ENCODE measurements at regions not wholly inside any gene's neighbourhood (a gene's known extent, or its start where the extent isn't known, plus 50 kb on each side); places are given as distances from the start of the nearest gene placed in this dataset.

DNA sequence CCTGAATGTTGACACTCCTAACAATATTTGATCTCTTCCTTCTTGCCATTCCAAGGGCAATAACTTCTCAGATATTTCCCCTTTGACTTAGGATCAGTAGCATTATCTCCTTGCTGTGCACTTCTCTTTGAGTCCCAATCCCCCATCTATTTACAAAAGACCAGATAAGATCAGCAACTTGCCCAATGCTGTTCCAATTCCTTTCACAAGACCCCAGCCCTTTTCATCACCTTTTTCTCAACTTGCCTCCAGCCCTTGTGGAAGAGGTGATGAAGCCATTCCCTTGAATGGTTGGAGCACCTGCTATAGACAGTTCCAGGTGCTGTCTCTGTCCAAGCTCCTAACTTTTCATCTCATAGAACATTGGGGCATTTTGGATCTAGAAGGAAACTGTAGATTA is 51.1 kb upstream of the ARID5B start:
- Histone ChIP-seq H3K4me3 (ENCODE audit: low read length, poor library complexity, severe bottlenecking) (no peak overlapping the region), H3K9ac (ENCODE audit: low read depth, low read length, poor library complexity, severe bottlenecking) (no peak overlapping the region), H3K27me3 (ENCODE audit: insufficient read depth, low read length, poor library complexity, severe bottlenecking) (no peaks in the 10 kb centered on the region), H3K79me2 (ENCODE audit: insufficient read depth, low read length) (no peaks in the 10 kb centered on the region), H2AFZ (ENCODE audit: low read length) (no peak overlapping the region), H3F3A (ENCODE audit: low read depth) (no peaks in the 10 kb centered on the region), H3K4me2 (ENCODE audit: low read depth, low read length, poor library complexity, severe bottlenecking) (no peak overlapping the region), H3K36me3 (ENCODE audit: insufficient read depth, low read length) (no peaks in the 10 kb centered on the region), H3K4me1 (ENCODE audit: insufficient read depth, low read length, poor library complexity, severe bottlenecking) (peaks cover 48% of the 10 kb centered on the region), H3K9me2 (replicated peaks; ENCODE audit: low read depth, low read length) (no peaks in the 10 kb centered on the region), H3K9me3 (ENCODE audit: insufficient read depth, low read depth, low read length) (no peaks in the 10 kb centered on the region), H4K20me1 (ENCODE audit: insufficient read depth, low read length, poor library complexity, severe bottlenecking) (no peaks in the 10 kb centered on the region)
- TF ChIP-seq EZH2phosphoT487 (IDR thresholded peaks at IDR 0.05; ENCODE audit: borderline replicate concordance) = no peak
- TF ChIP-seq, protein P1, sequence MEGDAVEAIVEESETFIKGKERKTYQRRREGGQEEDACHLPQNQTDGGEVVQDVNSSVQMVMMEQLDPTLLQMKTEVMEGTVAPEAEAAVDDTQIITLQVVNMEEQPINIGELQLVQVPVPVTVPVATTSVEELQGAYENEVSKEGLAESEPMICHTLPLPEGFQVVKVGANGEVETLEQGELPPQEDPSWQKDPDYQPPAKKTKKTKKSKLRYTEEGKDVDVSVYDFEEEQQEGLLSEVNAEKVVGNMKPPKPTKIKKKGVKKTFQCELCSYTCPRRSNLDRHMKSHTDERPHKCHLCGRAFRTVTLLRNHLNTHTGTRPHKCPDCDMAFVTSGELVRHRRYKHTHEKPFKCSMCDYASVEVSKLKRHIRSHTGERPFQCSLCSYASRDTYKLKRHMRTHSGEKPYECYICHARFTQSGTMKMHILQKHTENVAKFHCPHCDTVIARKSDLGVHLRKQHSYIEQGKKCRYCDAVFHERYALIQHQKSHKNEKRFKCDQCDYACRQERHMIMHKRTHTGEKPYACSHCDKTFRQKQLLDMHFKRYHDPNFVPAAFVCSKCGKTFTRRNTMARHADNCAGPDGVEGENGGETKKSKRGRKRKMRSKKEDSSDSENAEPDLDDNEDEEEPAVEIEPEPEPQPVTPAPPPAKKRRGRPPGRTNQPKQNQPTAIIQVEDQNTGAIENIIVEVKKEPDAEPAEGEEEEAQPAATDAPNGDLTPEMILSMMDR (conservative IDR thresholded peaks at IDR 0.05; ENCODE audit: low read length) = no peak
